Testis (tissue), 2 donors: ENCODE measurements at regions not wholly inside any gene's neighbourhood (a gene's known extent, or its start where the extent isn't known, plus 50 kb on each side); places are given as distances from the start of the nearest gene placed in this dataset.

Experiments used
- DNase-seq: peaks from one replicate; pipeline ENCODE4 v3.0.0-alpha.2; 2019
- H3K27ac ChIP-seq, 2 donors: fragments of 200-600 bp; sonication (generic); one replicate each; pipeline ENCODE4 v1.5.1; 2019
- H3K27me3 ChIP-seq: fragments of 200-600 bp; sonication (generic); one replicate; pipeline ENCODE4 v1.5.1; 2019
- H3K36me3 ChIP-seq: fragments of 200-600 bp; sonication (generic); one replicate; pipeline ENCODE4 v1.5.1; 2017; ENCODE audit warnings: low read depth; ENCODE audit errors: missing control alignments
- H3K4me1 ChIP-seq: fragments of 200-600 bp; sonication (generic); one replicate; pipeline ENCODE4 v1.5.1; 2019
- H3K4me3 ChIP-seq, 2 donors: fragments of 200-600 bp; sonication (generic); one replicate each; pipeline ENCODE4 v1.5.1; 2017 to 2019
- H3K9me3 ChIP-seq: fragments of 200-600 bp; sonication (generic); one replicate; pipeline ENCODE4 v1.5.1; 2017
- POLR2A ChIP-seq: fragments of 450-650 bp; IDR thresholded peaks from one replicate; pipeline ENCODE4 v1.6.1; 2017; ENCODE audit warnings: antibody characterized with exemption, mild to moderate bottlenecking, moderate library complexity
- WGBS, 2 donors: methylation state at CpG; one replicate each; pipeline ENCODE4 v1.1.5; 2018; 5-methylcytosine and 5-hydroxymethylcytosine counted together
- intact Hi-C: fragments of 100-400 bp; cut with DNase I; formaldehyde crosslinking; loops from one replicate; pipeline ENCODE4 v1.15.1; 2023; ENCODE audit warnings: low total_unique reads
- TF ChIP-seq, protein P1 (sequence below), 3 experiments: fragments of 450-650 bp in 2 of 3; fragments of 200-600 bp in 1 of 3; sonication (generic) in 1 of 3; IDR thresholded peaks; one replicate each; pipeline ENCODE4 v1.5.1; 2016 to 2019; ENCODE audit warnings: antibody characterized with exemption in 3 of 3, mild to moderate bottlenecking in 2 of 3, moderate library complexity in 1 of 3

GRCh38 chr2:15804691-15805090 is 135.7 kb upstream of the MYCN start:
- no peak overlapping the region for H3K4me3 ChIP-seq
- H3K9me3 ChIP-seq: no peaks in the 10 kb centered on the region
- 97 to 100% methylated on average over 2 of the region's 2 CpGs for WGBS, 2 donors
- no peaks in the 10 kb centered on the region for H3K36me3 ChIP-seq
- no peaks in the 10 kb centered on the region for H3K27me3 ChIP-seq
- H3K4me1 ChIP-seq: no peaks in the 10 kb centered on the region
- TF ChIP-seq, protein P1, sequence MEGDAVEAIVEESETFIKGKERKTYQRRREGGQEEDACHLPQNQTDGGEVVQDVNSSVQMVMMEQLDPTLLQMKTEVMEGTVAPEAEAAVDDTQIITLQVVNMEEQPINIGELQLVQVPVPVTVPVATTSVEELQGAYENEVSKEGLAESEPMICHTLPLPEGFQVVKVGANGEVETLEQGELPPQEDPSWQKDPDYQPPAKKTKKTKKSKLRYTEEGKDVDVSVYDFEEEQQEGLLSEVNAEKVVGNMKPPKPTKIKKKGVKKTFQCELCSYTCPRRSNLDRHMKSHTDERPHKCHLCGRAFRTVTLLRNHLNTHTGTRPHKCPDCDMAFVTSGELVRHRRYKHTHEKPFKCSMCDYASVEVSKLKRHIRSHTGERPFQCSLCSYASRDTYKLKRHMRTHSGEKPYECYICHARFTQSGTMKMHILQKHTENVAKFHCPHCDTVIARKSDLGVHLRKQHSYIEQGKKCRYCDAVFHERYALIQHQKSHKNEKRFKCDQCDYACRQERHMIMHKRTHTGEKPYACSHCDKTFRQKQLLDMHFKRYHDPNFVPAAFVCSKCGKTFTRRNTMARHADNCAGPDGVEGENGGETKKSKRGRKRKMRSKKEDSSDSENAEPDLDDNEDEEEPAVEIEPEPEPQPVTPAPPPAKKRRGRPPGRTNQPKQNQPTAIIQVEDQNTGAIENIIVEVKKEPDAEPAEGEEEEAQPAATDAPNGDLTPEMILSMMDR (IDR thresholded peaks at IDR 0.05): no peak
- no peak for TF ChIP-seq POLR2A
- no peak overlapping the region for H3K27ac ChIP-seq
- intact Hi-C loops: no loop called here
- DNase-seq: no peak

DNA sequence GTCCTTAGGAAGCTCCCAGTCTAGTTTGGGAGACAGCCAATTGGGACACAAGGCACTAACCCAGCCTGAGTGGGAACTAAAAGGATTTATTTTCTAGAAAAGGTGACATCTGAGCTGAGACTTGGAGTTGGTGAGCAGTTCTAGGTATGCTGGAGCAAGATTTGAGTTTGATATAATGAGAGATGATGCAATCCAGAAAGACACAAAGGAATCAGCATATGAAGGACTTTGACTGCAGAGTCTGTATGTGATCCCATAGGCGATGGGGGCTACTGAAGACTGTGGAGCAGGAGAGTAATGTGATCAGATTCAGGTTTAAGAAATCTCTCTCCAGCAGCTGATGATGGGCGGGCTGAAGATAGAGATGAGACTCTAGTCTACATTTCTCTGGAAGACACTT is 135.1 kb upstream of the MYCN start:
- TF ChIP-seq, protein P1 (IDR thresholded peaks at IDR 0.05): no peak
- no peak for TF ChIP-seq POLR2A
- WGBS, 2 donors: 93 to 96% methylated on average over 2 of the region's 2 CpGs
- H3K27me3 ChIP-seq: no peaks in the 10 kb centered on the region

GRCh38 chr2:15805772-15806171 is 134.6 kb upstream of the MYCN start:
- Histone ChIP-seq H3K36me3 (no peaks in the 10 kb centered on the region), H3K9me3 (no peaks in the 10 kb centered on the region), H3K27me3 (no peaks in the 10 kb centered on the region), H3K4me1 (peaks cover 3% of the 10 kb centered on the region), H3K27ac (no peak overlapping the region), H3K4me3 (no peak overlapping the region)
- intact Hi-C loops: no loop called here
- TF ChIP-seq POLR2A: no peak
- TF ChIP-seq, protein P1 (IDR thresholded peaks at IDR 0.05): no peak
- 90 to 97% methylated on average over 4 of the region's 4 CpGs for WGBS, 2 donors
- DNase-seq: no peak

More for the DNA sequence above, 135.1 kb upstream of the MYCN start:
- Histone ChIP-seq H3K36me3 (no peaks in the 10 kb centered on the region), H3K4me1 (no peaks in the 10 kb centered on the region), H3K4me3 (no peak overlapping the region), H3K27ac (no peak overlapping the region), H3K9me3 (no peaks in the 10 kb centered on the region)
- no peak for DNase-seq
- intact Hi-C loops: no loop called here

- no peak overlapping the region for H3K27ac ChIP-seq
- TF ChIP-seq, protein P1 (IDR thresholded peaks at IDR 0.05): no peak
- no peak for TF ChIP-seq POLR2A
- no peaks in the 10 kb centered on the region for H3K27me3 ChIP-seq
- no peak for DNase-seq
- no peaks in the 10 kb centered on the region for H3K36me3 ChIP-seq
- intact Hi-C loops: no loop called here
- H3K4me3 ChIP-seq: no peak overlapping the region
- H3K4me1 ChIP-seq: peaks cover 6% of the 10 kb centered on the region
- WGBS, 2 donors: 95 to 99% methylated on average over 9 of the region's 9 CpGs
- H3K9me3 ChIP-seq: no peaks in the 10 kb centered on the region
Observed at GRCh38 chr2:15806801-15807417, 133.4 kb upstream of the MYCN start.
